Thyroid gland (tissue), 4 donors: ENCODE measurements at regions not wholly inside any gene's neighbourhood (a gene's known extent, or its start where the extent isn't known, plus 50 kb on each side); places are given as distances from the start of the nearest gene placed in this dataset.

Source experiments
- DNase-seq, 2 donors: peaks; one replicate each; pipeline ENCODE4 v3.0.0-alpha.2; 2019
- H3K27ac ChIP-seq, 3 donors: fragments of 200-600 bp; sonication (generic); 1 replicate in 2 of 3; 2 replicates in 1 of 3; pipeline ENCODE4 v1.5.1; 2016 to 2019; ENCODE audit warnings: mild to moderate bottlenecking in 1 of 3, moderate library complexity in 1 of 3
- H3K27me3 ChIP-seq: fragments of 200-600 bp; sonication (generic); one replicate; pipeline ENCODE4 v1.5.1; 2019
- H3K36me3 ChIP-seq, 2 donors: fragments of 200-600 bp; sonication (generic); one replicate each; pipeline ENCODE4 v1.5.1; 2016 to 2019
- H3K4me1 ChIP-seq, 2 donors: fragments of 200-600 bp; sonication (generic); one replicate each; pipeline ENCODE4 v1.5.1; 2017 to 2019
- H3K4me3 ChIP-seq, 3 donors: fragments of 200-600 bp; sonication (generic); replicated peaks in 1 of 3; 1 replicate in 2 of 3; 2 replicates in 1 of 3; pipeline ENCODE4 v1.5.1; 2016; ENCODE audit warnings: mild to moderate bottlenecking in 1 of 3
- H3K9me3 ChIP-seq: fragments of 200-600 bp; sonication (generic); one replicate; pipeline ENCODE4 v1.5.1; 2017
- POLR2A ChIP-seq, 2 donors: fragments of 450-650 bp; IDR thresholded peaks; one replicate each; pipeline ENCODE4 v1.6.1; 2017; ENCODE audit warnings: antibody characterized with exemption in 2 of 2, mild to moderate bottlenecking in 2 of 2, moderate library complexity in 1 of 2
- WGBS, 2 donors: methylation state at CpG; one replicate each; pipeline ENCODE4 v1.1.5; 2017; 5-methylcytosine and 5-hydroxymethylcytosine counted together
- intact Hi-C: fragments of 100-400 bp; cut with DNase I; formaldehyde crosslinking; loops from one replicate; pipeline ENCODE4 v1.15.1; 2023
- TF ChIP-seq, protein P1 (sequence below), 6 experiments: fragments of 200-600 bp in 3 of 6; fragments of 450-650 bp in 3 of 6; sonication (generic) in 3 of 6; IDR thresholded peaks; one replicate each; pipeline ENCODE4 v1.5.1; 2016 to 2019; ENCODE audit warnings: antibody characterized with exemption in 6 of 6, mild to moderate bottlenecking in 2 of 6, inconsistent platforms in 1 of 6, moderate library complexity in 1 of 6

DNA sequence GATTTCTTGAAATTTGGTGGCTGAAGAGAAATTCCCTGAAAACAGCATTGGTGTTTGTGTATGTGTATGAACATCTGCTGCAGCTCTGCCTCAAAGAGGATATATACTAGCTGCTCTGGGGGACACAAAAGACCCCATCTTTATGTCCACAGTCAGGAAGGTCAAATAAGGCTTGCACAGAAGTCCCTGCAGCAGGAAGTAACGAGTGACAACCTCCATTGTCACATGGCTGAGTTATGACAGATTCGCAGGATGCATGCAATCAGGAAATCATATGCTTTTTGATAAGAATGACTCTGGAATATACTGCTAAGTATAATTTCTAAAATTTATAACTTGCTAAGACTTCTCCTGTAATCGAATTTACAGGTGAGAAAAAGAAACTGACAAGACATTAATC, 225.9 kb upstream of the CST7 start:
- WGBS, 2 donors: 58 to 62% methylated on average over 3 of the region's 3 CpGs
- intact Hi-C loops: no loop called here
- TF ChIP-seq, protein P1, sequence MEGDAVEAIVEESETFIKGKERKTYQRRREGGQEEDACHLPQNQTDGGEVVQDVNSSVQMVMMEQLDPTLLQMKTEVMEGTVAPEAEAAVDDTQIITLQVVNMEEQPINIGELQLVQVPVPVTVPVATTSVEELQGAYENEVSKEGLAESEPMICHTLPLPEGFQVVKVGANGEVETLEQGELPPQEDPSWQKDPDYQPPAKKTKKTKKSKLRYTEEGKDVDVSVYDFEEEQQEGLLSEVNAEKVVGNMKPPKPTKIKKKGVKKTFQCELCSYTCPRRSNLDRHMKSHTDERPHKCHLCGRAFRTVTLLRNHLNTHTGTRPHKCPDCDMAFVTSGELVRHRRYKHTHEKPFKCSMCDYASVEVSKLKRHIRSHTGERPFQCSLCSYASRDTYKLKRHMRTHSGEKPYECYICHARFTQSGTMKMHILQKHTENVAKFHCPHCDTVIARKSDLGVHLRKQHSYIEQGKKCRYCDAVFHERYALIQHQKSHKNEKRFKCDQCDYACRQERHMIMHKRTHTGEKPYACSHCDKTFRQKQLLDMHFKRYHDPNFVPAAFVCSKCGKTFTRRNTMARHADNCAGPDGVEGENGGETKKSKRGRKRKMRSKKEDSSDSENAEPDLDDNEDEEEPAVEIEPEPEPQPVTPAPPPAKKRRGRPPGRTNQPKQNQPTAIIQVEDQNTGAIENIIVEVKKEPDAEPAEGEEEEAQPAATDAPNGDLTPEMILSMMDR (IDR thresholded peaks at IDR 0.05): no peak
- TF ChIP-seq POLR2A (IDR thresholded peaks at IDR 0.05): no peak
- H3K36me3 ChIP-seq: no peaks in the 10 kb centered on the region
- no peaks in the 10 kb centered on the region for H3K27me3 ChIP-seq
- H3K27ac ChIP-seq: no peak overlapping the region
- no peaks in the 10 kb centered on the region for H3K9me3 ChIP-seq
- DNase-seq: no peak
- no peaks in the 10 kb centered on the region for H3K4me1 ChIP-seq
- no peak overlapping the region for H3K4me3 ChIP-seq

DNA sequence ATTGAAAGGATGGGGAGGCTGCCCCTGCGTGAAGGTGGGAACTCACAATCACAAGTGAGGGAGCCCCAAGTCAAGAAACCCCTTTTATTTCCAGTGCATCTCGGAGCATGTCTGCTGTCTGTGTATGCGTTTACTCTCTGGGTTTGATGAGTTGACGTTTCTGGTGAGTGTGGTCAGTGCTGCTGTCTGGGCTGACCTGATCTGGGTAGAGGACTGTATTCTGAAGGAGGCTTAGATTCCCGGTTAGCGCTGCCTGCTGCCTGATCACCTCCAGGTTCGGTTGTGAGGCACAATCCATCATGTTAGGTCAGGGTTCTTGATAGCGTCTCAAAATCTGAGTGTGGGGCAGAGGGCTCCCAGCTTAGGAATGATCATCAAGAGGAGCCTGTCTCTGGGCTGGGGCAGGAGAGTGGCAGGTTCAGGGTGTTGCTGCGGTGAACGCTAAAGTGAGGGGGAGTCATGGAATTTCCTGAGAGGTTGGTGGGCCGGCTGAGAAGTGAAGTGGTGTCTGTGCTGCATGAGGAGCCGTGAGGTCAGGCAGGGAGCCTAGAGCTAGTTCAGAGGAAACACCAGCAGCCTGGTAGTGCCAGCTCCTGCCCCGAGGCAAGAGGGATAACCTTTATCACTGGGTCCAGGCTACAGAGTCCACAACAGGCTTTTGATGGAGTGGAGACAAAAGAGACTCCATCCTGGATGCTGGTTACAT, 225.3 kb upstream of the CST7 start:
- TF ChIP-seq, protein P1 (IDR thresholded peaks at IDR 0.05): no peak
- no peak for TF ChIP-seq POLR2A (IDR thresholded peaks at IDR 0.05)
- WGBS, 2 donors: 63% methylated on average over 13 of the region's 13 CpGs
- no peaks in the 10 kb centered on the region for H3K36me3 ChIP-seq
- H3K27me3 ChIP-seq: no peaks in the 10 kb centered on the region
- no peak overlapping the region for H3K27ac ChIP-seq
- H3K4me1 ChIP-seq: no peaks in the 10 kb centered on the region
- H3K9me3 ChIP-seq: no peaks in the 10 kb centered on the region
- intact Hi-C loops: no loop called here
- H3K4me3 ChIP-seq: no peak overlapping the region
- DNase-seq: no peak

DNA sequence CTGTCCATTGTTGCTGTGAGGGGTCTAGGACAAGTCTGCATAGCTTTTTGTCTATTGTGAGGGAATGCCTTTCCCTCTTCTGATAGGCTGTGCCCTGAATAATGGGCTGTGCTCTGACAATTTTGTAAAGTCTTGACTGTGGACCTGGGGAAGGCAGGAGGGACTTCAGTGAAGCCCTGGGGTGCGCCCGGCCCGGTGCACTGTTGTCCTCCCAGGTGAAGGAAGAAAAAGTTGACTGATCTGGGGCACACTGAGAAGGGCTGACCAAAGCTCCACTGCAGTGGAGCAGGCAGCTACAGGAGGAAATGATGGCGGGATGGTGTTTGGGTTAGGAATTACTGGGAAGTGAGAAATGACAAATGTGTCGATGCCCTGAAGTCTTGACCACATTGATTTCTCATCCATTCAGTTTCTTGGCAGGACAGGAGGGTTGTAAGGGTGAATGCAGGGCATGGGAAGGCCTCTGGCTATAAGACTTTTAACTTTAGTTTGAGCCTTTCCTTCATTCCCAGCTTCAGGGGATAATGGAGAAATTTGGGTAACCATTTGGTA, 224.0 kb upstream of the CST7 start:
- H3K4me1 ChIP-seq: no peaks in the 10 kb centered on the region
- TF ChIP-seq POLR2A (IDR thresholded peaks at IDR 0.05): no peak
- TF ChIP-seq, protein P1 (IDR thresholded peaks at IDR 0.05): no peak
- H3K27ac ChIP-seq: no peak overlapping the region
- no peak for DNase-seq
- H3K27me3 ChIP-seq: no peaks in the 10 kb centered on the region
- H3K9me3 ChIP-seq: no peaks in the 10 kb centered on the region
- H3K4me3 ChIP-seq: no peak overlapping the region
- intact Hi-C loops: no loop called here
- 90 to 98% methylated on average over 5 of the region's 5 CpGs for WGBS, 2 donors
- no peaks in the 10 kb centered on the region for H3K36me3 ChIP-seq

DNA sequence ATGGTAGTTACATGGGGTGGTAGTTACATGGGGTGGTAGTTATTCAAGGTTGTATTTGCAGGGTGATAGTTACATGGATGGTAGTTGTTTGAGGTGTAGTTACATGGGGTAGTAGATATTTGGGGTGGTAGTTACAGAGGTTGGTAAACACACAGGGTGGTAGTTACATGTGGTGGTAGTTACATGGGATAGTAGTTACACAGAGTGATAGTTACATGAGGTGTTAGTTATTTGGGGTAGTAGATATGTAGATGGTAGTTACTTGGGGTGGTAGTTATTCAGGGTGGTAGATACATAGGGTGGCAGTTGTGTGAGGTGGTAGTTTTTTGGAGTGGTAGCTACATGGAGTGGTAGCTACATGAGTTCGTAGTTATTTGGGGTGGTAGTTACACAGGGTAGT, 221.3 kb upstream of the CST7 start:
- TF ChIP-seq, protein P1 (IDR thresholded peaks at IDR 0.05): no peak
- TF ChIP-seq POLR2A (IDR thresholded peaks at IDR 0.05): no peak
- no peak for DNase-seq
- H3K27ac ChIP-seq: no peak overlapping the region
- H3K36me3 ChIP-seq: no peaks in the 10 kb centered on the region
- no peak overlapping the region for H3K4me3 ChIP-seq
- 100% methylated on average over 1 of the region's 1 CpG for WGBS, 2 donors
- H3K4me1 ChIP-seq: no peaks in the 10 kb centered on the region
- intact Hi-C loops: no loop called here
- H3K9me3 ChIP-seq: no peaks in the 10 kb centered on the region
- no peaks in the 10 kb centered on the region for H3K27me3 ChIP-seq

DNA sequence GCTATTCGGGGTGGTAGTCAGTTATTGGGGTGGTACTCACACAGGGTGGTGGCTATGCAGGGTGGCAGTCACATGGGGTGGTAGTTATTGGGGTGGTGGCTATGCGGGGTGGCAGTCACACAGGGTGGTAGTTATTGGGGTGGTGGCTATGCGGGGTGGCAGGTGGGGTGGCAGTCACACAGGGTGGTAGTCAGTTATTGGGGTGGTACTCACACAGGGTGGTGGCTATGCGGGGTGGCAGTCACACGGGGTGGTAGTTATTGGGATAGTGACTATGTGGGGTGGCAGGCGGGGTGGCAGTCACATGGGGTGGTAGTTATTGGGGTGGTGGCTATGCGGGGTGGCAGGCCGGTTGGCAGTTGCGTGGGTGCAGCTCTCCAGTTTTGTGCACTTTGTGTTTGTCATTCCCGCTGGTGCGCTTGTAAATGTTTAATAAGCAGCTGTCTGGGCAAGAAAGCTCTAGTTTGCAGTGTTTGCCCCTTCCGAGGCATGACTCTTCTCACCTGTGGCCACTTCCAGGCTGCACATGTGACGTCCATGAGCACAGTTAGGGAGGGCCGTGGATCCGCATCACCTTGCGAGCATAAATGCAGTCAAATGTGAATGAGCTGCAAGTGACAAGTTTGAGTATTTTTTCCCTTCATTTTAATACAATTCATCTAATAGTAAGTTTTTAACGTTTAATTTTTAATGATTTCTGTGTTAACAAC, 219.0 kb upstream of the CST7 start:
- Histone ChIP-seq H3K4me1 (no peaks in the 10 kb centered on the region), H3K27me3 (no peaks in the 10 kb centered on the region), H3K9me3 (no peaks in the 10 kb centered on the region), H3K27ac (no peak overlapping the region), H3K4me3 (no peak overlapping the region), H3K36me3 (no peaks in the 10 kb centered on the region)
- WGBS, 2 donors: 94 to 95% methylated on average over 17 of the region's 17 CpGs
- no peak for TF ChIP-seq POLR2A (IDR thresholded peaks at IDR 0.05)
- TF ChIP-seq, protein P1 (IDR thresholded peaks at IDR 0.05): no peak
- intact Hi-C loops: no loop called here
- no peak for DNase-seq
